GM23338 (cell line): ENCODE measurements at regions not wholly inside any gene's neighbourhood (a gene's known extent, or its start where the extent isn't known, plus 50 kb on each side); places are given as distances from the start of the nearest gene placed in this dataset.

Source experiments
- ATAC-seq: fragments of 200-7000 bp; cut with Tn5 transposase; 3 replicates; pipeline ENCODE4 v1.9.1; 2020
- DNase-seq: peaks from one replicate; pipeline ENCODE4 v3.0.0-alpha.2; 2015; ENCODE audit warnings: low spot score
- H2AFZ ChIP-seq: fragments of 200-600 bp; sonication (generic); 2 replicates; pipeline ENCODE4 v1.8.0; 2016; ENCODE audit warnings: antibody characterized with exemption, mild to moderate bottlenecking, moderate library complexity
- H3F3A ChIP-seq: fragments of 200-600 bp; sonication (generic); replicated peaks from 2 replicates; pipeline ENCODE4 v1.8.0; 2017; ENCODE audit warnings: antibody characterized with exemption, mixed run types, low read depth
- H3K27ac ChIP-seq: fragments of 200-600 bp; sonication (generic); 2 replicates; pipeline ENCODE4 v1.6.1; 2016; ENCODE audit warnings: low read depth
- H3K27me3 ChIP-seq: fragments of 200-600 bp; sonication (generic); 2 replicates; pipeline ENCODE4 v1.8.0; 2016; ENCODE audit warnings: mild to moderate bottlenecking, mixed run types, moderate library complexity; ENCODE audit not compliant: insufficient read depth
- H3K36me3 ChIP-seq: fragments of 200-600 bp; sonication (generic); 2 replicates; pipeline ENCODE4 v1.8.0; 2016; ENCODE audit warnings: mild to moderate bottlenecking; ENCODE audit not compliant: insufficient read depth
- H3K4me1 ChIP-seq: fragments of 200-600 bp; sonication (generic); 2 replicates; pipeline ENCODE4 v1.8.0; 2016; ENCODE audit warnings: mild to moderate bottlenecking, moderate library complexity; ENCODE audit not compliant: insufficient read depth
- H3K4me2 ChIP-seq: fragments of 200-600 bp; sonication (generic); 2 replicates; pipeline ENCODE4 v1.7.1; 2017; ENCODE audit warnings: mixed run types
- H3K4me3 ChIP-seq: fragments of 200-600 bp; sonication (generic); 2 replicates; pipeline ENCODE4 v1.6.1; 2016; ENCODE audit warnings: mixed run types
- H3K79me2 ChIP-seq: fragments of 200-600 bp; sonication (generic); replicated peaks from 2 replicates; pipeline ENCODE4 v1.8.0; 2017; ENCODE audit warnings: mild to moderate bottlenecking; ENCODE audit not compliant: insufficient read depth
- H3K9me2 ChIP-seq: fragments of 200-600 bp; sonication (generic); 2 replicates; pipeline ENCODE4 v1.8.0; 2017; ENCODE audit not compliant: insufficient read depth
- H4K20me1 ChIP-seq: fragments of 200-600 bp; sonication (generic); replicated peaks from 2 replicates; pipeline ENCODE4 v1.8.0; 2017; ENCODE audit warnings: mild to moderate bottlenecking; ENCODE audit not compliant: insufficient read depth
- H3K27ac Mint-ChIP-seq: 2 replicates; pipeline ENCODE4 v1.8.0; 2020; ENCODE audit warnings: inconsistent platforms, mild to moderate bottlenecking, moderate library complexity, mixed read lengths
- H3K27me3 Mint-ChIP-seq: 3 replicates; pipeline ENCODE4 v1.8.0; 2022; ENCODE audit warnings: low read depth, mild to moderate bottlenecking, moderate library complexity, mixed read lengths, inconsistent platforms; ENCODE audit not compliant: insufficient read depth, poor library complexity
- H3K36me3 Mint-ChIP-seq: 3 replicates; pipeline ENCODE4 v1.8.0; 2021; ENCODE audit warnings: low read depth, mild to moderate bottlenecking, inconsistent platforms, moderate library complexity, mixed read lengths
- H3K4me1 Mint-ChIP-seq: 3 replicates; pipeline ENCODE4 v1.8.0; 2020; ENCODE audit warnings: mild to moderate bottlenecking, inconsistent platforms, mixed read lengths
- H3K4me3 Mint-ChIP-seq: 3 replicates; pipeline ENCODE4 v1.8.0; 2021; ENCODE audit warnings: moderate library complexity, mild to moderate bottlenecking, inconsistent platforms, mixed read lengths
- H3K9me3 Mint-ChIP-seq: 3 replicates; pipeline ENCODE4 v1.8.0; 2020; ENCODE audit warnings: moderate library complexity, mild to moderate bottlenecking, inconsistent platforms, mixed read lengths
- CREB1 ChIP-seq: fragments of 250-450 bp; sonication (Bioruptor Pico); IDR thresholded peaks from 2 replicates; pipeline ENCODE4 v1.5.0; 2020; ENCODE audit warnings: low read depth, mild to moderate bottlenecking, moderate library complexity
- EZH2 ChIP-seq: fragments of 200-600 bp; sonication (generic); IDR thresholded peaks from one replicate; pipeline ENCODE4 v1.8.0; 2017; ENCODE audit warnings: antibody characterized with exemption, mild to moderate bottlenecking, low read depth; ENCODE audit not compliant: unreplicated experiment
- EZH2phosphoT487 ChIP-seq: fragments of 200-600 bp; sonication (generic); IDR thresholded peaks from one replicate; pipeline ENCODE4 v1.8.1; 2018; ENCODE audit warnings: antibody characterized with exemption; ENCODE audit not compliant: unreplicated experiment
- JUNB ChIP-seq: IDR thresholded peaks from one replicate; pipeline ENCODE4 v1.6.1; 2016; ENCODE audit warnings: antibody characterized with exemption; ENCODE audit not compliant: unreplicated experiment
- NANOG ChIP-seq: IDR thresholded peaks from 2 replicates; pipeline ENCODE4 v1.6.1; 2016; ENCODE audit warnings: antibody characterized with exemption, borderline replicate concordance
- POLR2AphosphoS5 ChIP-seq: IDR thresholded peaks from 2 replicates; pipeline ENCODE4 v1.6.1; 2016; ENCODE audit warnings: antibody characterized with exemption, low read depth
- STAT1 ChIP-seq: IDR thresholded peaks from one replicate; pipeline ENCODE4 v1.6.1; 2016; ENCODE audit warnings: antibody characterized with exemption; ENCODE audit not compliant: unreplicated experiment
- ZNF114 ChIP-seq: fragments of 250-450 bp; sonication (Bioruptor Pico); IDR thresholded peaks from 2 replicates; pipeline ENCODE4 v1.5.0; 2020; ENCODE audit warnings: mild to moderate bottlenecking, moderate library complexity
- ZNF331 ChIP-seq: fragments of 250-450 bp; sonication (Bioruptor Pico); IDR thresholded peaks from 2 replicates; pipeline ENCODE4 v1.5.0; 2020; ENCODE audit warnings: low read depth, mild to moderate bottlenecking, moderate library complexity
- TF ChIP-seq, protein P1 (sequence below): IDR thresholded peaks from one replicate; pipeline ENCODE4 v1.6.1; 2018; ENCODE audit warnings: antibody characterized with exemption; ENCODE audit not compliant: unreplicated experiment
- TF ChIP-seq, protein P2 (sequence below): IDR thresholded peaks from 2 replicates; pipeline ENCODE4 v1.6.1; 2016; ENCODE audit warnings: antibody characterized with exemption
- TF ChIP-seq, protein P3 (sequence below), 2 experiments: fragments of 200-600 bp in 1 of 2; sonication (generic) in 1 of 2; conservative IDR thresholded peaks; 2 replicates each; pipeline versions ENCODE4 v1.5.1 to v1.6.1; 2016 to 2017; ENCODE audit warnings: antibody characterized with exemption in 2 of 2, low read depth in 2 of 2, mild to moderate bottlenecking in 2 of 2, moderate library complexity in 1 of 2

DNA sequence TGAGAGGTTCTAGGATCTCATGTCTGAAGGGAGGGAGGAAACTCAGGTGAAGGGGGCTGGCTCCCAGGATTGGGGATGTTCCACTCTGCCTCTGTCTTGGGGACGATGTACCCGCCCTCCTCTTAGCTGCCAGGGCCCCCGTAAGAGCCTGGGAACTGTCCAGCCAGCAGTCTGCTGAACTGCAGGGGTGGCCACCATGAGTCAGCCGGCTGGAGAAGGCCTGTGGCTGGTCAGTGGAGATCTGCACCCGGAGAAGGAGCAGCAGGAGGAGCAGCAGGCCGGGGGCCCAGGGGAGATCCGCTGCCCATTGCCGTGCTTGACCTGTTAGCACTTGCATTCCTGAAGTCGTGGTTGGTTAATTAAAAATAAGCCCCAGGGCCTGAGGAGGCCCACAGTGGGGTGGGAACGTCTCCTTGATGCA is 180.3 kb downstream of the TFCP2L1 start:
- no peak for TF ChIP-seq ZNF114
- no peak for TF ChIP-seq NANOG
- TF ChIP-seq EZH2, result no peak
- TF ChIP-seq EZH2phosphoT487, result no peak
- TF ChIP-seq, protein P1, sequence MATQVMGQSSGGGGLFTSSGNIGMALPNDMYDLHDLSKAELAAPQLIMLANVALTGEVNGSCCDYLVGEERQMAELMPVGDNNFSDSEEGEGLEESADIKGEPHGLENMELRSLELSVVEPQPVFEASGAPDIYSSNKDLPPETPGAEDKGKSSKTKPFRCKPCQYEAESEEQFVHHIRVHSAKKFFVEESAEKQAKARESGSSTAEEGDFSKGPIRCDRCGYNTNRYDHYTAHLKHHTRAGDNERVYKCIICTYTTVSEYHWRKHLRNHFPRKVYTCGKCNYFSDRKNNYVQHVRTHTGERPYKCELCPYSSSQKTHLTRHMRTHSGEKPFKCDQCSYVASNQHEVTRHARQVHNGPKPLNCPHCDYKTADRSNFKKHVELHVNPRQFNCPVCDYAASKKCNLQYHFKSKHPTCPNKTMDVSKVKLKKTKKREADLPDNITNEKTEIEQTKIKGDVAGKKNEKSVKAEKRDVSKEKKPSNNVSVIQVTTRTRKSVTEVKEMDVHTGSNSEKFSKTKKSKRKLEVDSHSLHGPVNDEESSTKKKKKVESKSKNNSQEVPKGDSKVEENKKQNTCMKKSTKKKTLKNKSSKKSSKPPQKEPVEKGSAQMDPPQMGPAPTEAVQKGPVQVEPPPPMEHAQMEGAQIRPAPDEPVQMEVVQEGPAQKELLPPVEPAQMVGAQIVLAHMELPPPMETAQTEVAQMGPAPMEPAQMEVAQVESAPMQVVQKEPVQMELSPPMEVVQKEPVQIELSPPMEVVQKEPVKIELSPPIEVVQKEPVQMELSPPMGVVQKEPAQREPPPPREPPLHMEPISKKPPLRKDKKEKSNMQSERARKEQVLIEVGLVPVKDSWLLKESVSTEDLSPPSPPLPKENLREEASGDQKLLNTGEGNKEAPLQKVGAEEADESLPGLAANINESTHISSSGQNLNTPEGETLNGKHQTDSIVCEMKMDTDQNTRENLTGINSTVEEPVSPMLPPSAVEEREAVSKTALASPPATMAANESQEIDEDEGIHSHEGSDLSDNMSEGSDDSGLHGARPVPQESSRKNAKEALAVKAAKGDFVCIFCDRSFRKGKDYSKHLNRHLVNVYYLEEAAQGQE, result peak; percentile 71
- Mint-ChIP-seq H3K27me3 (peaks cover 6% of the 10 kb centered on the region), H3K4me1 (peaks cover 9% of the 10 kb centered on the region), H3K9me3 (no peaks in the 10 kb centered on the region), H3K4me3 (no peak overlapping the region), H3K27ac (no peak overlapping the region), H3K36me3 (no peaks in the 10 kb centered on the region)
- H3K27me3 ChIP-seq, result no peaks in the 10 kb centered on the region
- H2AFZ ChIP-seq, result no peak overlapping the region
- no peaks in the 10 kb centered on the region for H3K79me2 ChIP-seq
- no peaks in the 10 kb centered on the region for H3F3A ChIP-seq
- no peak for DNase-seq
- H3K27ac ChIP-seq, result no peak overlapping the region
- H3K4me3 ChIP-seq, result no peak overlapping the region
- ATAC-seq, result peak; percentile 60
- no peaks in the 10 kb centered on the region for H4K20me1 ChIP-seq
- H3K36me3 ChIP-seq, result no peaks in the 10 kb centered on the region
- no peak overlapping the region for H3K4me2 ChIP-seq
- no peaks in the 10 kb centered on the region for H3K9me2 ChIP-seq
- H3K4me1 ChIP-seq, result peaks cover 5% of the 10 kb centered on the region; the same call in 1 of the 2 replicates

DNA sequence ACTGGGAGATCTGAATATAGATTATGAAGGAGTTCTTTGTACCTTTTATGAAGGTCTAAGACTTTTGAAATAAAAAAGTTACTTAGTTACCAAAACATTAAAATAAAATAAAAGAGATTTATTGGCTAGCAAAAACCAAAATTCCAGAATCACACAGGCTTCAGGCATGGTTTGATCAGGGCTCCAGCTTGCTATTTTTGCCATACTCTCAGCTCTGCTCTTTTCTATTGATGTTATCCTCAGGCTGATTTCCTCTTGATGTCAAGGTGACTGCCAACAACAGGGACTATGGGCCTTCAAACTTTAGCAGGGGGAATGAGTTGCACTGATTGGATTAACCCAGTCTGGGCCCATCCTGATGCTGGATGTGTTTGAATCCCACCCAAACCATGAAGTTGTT is 174.1 kb downstream of the TFCP2L1 start:
- Histone ChIP-seq H3K36me3 (no peaks in the 10 kb centered on the region; the same call in 1 of the 2 replicates), H2AFZ (no peak overlapping the region), H3K27me3 (no peaks in the 10 kb centered on the region), H3K9me2 (no peaks in the 10 kb centered on the region), H3F3A (no peaks in the 10 kb centered on the region), H3K4me3 (no peak overlapping the region), H3K79me2 (no peaks in the 10 kb centered on the region), H3K27ac (no peak overlapping the region), H4K20me1 (no peaks in the 10 kb centered on the region), H3K4me2 (no peak overlapping the region), H3K4me1 (no peaks in the 10 kb centered on the region)
- ATAC-seq (no peak), DNase-seq (no peak)
- Mint-ChIP-seq H3K4me3 (no peak overlapping the region), H3K4me1 (no peaks in the 10 kb centered on the region), H3K9me3 (peaks cover 9% of the 10 kb centered on the region; the same call in 1 of the 3 replicates), H3K27ac (no peak overlapping the region), H3K27me3 (peaks cover 1% of the 10 kb centered on the region), H3K36me3 (no peaks in the 10 kb centered on the region)
- TF ChIP-seq JUNB (no peak), CREB1 (no peak), POLR2AphosphoS5 (no peak), ZNF331 (no peak), ZNF114 (no peak), EZH2 (no peak), EZH2phosphoT487 (no peak), STAT1 (no peak)
- TF ChIP-seq, protein P2, sequence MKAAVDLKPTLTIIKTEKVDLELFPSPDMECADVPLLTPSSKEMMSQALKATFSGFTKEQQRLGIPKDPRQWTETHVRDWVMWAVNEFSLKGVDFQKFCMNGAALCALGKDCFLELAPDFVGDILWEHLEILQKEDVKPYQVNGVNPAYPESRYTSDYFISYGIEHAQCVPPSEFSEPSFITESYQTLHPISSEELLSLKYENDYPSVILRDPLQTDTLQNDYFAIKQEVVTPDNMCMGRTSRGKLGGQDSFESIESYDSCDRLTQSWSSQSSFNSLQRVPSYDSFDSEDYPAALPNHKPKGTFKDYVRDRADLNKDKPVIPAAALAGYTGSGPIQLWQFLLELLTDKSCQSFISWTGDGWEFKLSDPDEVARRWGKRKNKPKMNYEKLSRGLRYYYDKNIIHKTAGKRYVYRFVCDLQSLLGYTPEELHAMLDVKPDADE, result no peak
- TF ChIP-seq, protein P1, result no peak
- TF ChIP-seq, protein P3, sequence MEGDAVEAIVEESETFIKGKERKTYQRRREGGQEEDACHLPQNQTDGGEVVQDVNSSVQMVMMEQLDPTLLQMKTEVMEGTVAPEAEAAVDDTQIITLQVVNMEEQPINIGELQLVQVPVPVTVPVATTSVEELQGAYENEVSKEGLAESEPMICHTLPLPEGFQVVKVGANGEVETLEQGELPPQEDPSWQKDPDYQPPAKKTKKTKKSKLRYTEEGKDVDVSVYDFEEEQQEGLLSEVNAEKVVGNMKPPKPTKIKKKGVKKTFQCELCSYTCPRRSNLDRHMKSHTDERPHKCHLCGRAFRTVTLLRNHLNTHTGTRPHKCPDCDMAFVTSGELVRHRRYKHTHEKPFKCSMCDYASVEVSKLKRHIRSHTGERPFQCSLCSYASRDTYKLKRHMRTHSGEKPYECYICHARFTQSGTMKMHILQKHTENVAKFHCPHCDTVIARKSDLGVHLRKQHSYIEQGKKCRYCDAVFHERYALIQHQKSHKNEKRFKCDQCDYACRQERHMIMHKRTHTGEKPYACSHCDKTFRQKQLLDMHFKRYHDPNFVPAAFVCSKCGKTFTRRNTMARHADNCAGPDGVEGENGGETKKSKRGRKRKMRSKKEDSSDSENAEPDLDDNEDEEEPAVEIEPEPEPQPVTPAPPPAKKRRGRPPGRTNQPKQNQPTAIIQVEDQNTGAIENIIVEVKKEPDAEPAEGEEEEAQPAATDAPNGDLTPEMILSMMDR (conservative IDR thresholded peaks at IDR 0.05; ENCODE audit: low read depth in 2 of 2), result no peak
